ENCODE measurements at regions not wholly inside any gene's neighbourhood (a gene's known extent, or its start where the extent isn't known, plus 50 kb on each side); places are given as distances from the start of the nearest gene placed in this dataset.

GRCh38 chr2:12831016-12831415 lies 114.3 kb downstream of the TRIB2 start:
- DNase-seq, result no peak

DNA sequence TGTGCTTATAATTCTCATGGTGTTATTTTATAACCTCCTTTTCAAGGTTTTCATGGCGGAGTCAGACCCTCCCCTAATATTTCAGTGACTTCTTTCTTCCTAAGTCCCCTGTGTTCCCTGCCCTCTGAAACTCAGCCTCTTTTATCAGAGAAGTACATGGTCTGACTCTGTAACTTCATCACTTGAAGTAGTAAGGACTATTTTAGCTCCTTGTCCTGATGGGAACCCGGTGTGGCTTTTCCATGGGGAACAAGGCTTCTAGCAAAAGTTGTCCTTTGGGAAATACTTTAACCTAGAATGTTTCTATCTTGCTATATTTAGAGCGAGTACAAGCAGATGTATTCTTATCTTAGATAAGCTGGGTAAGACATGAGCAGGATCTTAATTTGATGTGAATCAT lies 117.5 kb downstream of the TRIB2 start:
- no peak for DNase-seq

DNA sequence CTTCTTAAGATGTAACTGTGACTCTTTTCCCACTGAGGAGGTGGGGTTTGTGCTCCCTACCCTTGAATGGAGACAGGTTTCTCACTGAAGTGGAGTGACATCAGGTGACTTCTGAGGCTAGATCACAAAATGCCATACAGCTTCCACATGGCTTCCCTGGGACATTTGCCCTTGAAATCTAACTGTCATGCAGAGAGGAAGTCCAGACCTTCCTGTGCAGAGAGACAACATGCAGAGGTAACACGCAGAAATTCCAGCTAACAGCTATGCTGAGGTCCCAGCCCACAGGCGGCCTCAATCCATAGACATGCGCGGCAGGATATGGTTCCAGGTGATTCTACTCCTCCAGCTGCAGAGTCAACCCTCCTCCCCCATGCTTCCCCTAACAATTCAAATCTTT lies 119.0 kb downstream of the TRIB2 start:
- no peak for DNase-seq

DNA sequence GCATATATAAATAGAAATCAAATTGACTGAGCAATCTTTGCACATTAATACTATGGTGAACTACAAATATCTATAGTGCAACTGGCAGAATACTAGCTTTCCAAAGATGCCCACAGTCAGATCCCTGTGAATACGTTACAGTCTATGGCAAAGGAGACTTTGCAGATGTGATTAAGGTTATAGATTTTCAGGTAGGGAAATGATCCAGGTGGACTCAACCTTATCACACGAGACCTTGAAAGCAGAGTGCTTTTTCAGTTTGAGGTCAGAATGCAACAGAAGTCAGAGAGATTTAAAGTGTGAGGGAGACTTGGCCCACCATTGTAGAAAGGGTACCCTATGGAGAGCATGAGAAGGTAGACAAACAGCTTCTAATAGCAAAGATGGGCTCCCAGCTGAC lies 122.6 kb downstream of the TRIB2 start:
- DNase-seq, result no peak

GRCh38 chr2:12841021-12841420 lies 124.3 kb downstream of the TRIB2 start:
- no peak for DNase-seq

DNA sequence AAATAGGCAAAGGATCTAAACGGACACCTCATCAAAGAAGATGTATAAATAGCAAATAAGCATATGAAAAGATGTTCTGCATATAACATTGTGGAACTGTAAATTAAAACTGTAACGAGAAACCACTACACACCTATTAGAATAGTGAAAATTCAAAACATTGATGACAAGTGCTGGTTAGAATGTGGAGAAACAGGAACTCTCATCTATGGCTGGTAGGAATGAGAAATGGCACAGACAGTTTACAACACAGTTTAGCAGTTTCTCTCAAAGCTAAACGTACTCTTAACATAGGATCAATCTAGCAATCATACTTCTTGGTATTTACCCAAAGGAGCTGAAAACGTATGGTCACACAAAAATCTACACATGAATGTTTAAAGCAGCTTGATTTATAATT lies 126.2 kb downstream of the TRIB2 start:
- DNase-seq, result no peak

DNA sequence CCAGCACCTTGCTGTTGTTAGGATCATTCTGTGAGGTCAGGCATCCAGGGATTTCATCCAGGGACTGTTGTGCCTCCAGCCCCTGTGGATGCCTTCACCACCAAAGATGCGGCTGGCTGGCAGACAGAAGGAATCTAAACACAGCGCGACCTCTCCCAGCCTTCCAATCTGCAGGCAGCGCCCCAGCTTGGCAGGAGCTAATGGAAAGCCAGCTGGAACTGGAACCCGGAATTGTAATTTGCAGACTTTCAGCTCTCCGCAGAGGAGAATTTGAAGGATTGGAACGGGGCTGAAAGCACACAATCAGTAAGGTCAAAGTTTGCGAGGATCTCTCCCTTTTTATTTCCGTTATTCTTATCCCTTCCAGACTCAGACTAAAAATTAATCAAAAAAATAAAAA lies 127.8 kb downstream of the TRIB2 start:
- DNase-seq, result no peak

DNA sequence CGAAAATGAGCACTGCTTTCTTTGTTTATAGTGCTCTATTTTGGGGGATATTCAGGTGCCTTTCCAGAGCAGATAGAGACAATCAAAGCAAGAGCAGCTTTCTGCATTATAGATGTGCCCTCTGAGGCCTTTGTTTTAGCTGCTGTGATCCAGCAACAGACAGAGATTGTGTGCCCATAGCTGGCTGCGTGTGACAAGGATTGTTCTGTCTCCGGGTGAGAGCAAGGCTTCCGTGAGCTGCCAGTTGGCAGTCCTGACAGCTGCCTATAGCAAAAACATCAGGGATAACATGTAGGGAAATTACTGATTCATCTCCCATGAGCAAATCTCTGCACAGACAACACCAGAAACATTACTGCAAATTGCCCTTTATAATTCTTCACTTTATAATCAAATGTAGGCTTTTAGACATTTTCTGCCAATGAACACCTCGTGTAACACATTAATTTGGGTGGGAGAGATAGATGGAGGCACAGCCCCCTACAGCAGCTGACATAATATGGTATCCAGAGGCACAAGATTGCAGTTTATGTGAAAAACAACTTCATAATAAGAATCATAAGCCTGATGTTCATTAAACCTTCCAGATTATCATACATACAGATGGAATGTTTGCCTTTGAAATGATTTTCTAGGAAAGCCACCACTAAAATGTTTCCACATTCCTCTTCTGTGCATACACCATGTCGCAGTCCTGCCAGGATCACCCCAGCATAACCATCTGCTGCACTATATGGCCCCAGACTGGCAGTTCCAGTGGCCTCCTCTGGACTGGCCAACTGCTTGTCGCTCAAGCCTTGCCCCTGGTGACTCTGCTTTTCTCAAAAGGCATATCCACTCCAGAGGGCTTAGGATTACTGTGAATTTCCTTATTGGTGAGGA lies 131.2 kb downstream of the TRIB2 start:
- no peak for DNase-seq

DNA sequence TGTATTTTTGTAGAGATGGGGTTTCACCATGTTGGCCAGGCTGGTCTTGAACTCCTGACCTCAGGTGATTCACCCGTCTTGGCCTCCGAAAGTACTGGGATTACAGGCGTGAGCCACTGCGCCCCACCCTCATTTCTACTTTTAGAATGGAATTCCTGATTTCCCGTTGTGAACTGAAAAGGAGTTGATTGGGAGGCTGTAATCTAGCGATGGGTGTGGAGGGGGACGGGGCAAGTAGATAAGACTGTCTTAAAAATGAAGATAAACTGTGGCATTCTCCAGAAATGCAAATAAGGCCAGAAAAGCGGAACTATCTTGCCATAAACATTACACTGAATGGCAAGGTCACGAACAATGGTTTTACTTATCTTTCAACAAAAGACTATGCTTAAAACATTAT lies 135.4 kb downstream of the TRIB2 start:
- no peak for DNase-seq

DNA sequence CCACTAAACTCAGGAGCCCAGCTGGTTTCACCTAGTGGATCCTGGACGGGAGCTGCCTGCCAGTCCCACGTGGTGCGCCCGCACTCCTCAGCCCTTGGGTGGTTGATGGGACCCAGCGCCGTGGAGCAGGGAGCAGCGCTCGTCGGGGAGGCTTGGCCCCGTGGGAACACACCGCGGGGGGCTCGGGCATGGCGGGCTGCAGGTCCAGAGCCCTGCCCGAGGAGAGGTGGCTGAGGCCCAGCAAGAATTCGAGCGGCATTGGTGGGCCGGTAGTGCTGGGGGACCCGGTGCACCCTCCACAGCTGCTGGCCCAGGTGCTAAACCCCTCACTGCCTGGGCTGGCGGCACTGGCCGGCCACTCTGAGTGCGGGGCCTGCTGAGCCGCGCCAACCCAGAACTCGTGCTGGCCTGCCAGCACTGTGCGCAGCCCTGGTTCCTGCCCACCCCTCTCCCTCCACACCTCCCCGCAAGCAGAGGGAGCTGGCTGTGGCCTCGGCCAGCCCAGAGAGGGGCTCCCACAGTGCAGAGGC lies 137.3 kb downstream of the TRIB2 start:
- DNase-seq, result no peak

- no peak for DNase-seq
Measured at GRCh38 chr2:12855508-12855907, 138.8 kb downstream of the TRIB2 start.

DNA sequence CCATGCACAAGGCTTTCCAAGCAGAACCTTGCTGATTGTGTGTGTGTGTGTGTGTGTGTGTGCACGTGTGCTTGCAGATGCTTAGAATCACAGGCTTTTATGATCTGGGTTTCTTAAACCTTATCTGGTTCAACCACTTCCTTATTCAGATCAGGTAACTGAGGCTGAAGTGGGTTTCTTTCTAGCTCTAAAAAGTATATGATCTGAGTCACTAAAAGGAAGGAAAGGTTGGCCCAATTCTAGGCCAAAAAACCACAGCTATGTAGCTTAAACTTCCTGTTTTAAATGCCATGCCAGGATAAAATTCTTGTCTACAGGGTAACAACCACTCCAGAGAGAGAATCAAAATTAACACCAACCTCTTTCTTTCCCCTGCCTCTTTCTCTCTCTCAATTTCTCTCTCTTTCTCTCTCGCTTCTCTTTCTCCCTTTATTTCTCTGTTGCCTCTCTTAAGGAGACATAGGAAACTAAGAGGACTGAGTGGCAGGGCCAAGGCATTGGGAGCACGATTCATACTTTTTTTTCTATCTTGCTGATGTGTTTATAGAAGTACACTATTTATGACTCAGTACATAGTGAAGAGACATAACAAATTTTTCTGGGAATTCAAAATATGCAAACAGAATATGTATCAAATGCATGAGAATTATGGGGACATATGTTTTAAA lies 140.3 kb downstream of the TRIB2 start:
- no peak for DNase-seq

GRCh38 chr2:12857891-12858290 lies 141.2 kb downstream of the TRIB2 start:
- no peak for DNase-seq

- DNase-seq, result no peak
Measured at GRCh38 chr2:12858786-12859185, 142.1 kb downstream of the TRIB2 start.

GRCh38 chr2:12861344-12861930 lies 144.7 kb downstream of the TRIB2 start:
- DNase-seq, result no peak

- DNase-seq, result no peak
Measured at GRCh38 chr2:12862541-12862940, 145.8 kb downstream of the TRIB2 start.

DNA sequence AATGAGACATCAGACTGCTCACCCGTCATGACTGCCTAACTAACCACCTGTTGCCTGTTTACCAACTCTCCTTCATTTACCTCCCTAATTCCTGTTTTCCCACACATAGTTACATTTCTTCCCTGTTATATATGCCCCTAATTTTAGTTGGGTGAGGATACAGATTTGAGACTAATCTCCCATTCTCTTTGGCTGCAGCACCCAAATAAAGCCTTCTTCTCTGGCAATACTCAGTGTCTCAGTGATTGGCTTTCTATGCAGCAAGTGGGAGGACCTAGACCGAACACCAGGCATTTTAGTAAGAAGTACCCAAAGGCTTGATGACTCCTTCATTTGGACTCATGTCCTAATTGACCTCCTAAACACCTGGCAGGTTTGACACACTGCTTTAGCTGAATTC lies 147.2 kb downstream of the TRIB2 start:
- DNase-seq, result no peak

- no peak for DNase-seq
Measured at GRCh38 chr2:12867631-12868287, 151.0 kb downstream of the TRIB2 start.

DNA sequence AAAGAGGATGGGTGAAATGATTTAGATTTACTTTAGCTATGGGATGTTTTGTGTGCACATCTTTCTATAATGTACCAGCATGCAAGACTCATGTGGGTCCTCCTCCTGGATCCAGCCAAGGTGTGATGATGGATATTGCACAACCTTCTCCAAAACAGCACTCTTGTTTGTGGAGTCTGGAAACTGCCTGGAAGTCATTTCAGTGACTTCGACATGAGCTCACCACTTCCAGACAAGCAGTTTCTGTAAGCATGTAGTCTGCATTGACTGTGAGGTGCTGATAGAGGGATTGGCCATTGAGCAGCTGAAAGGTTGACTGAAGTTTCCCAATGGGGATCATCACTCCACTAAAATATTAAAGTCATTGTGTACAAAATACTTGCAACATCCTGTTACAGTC lies 154.0 kb downstream of the TRIB2 start:
- DNase-seq, result no peak

DNA sequence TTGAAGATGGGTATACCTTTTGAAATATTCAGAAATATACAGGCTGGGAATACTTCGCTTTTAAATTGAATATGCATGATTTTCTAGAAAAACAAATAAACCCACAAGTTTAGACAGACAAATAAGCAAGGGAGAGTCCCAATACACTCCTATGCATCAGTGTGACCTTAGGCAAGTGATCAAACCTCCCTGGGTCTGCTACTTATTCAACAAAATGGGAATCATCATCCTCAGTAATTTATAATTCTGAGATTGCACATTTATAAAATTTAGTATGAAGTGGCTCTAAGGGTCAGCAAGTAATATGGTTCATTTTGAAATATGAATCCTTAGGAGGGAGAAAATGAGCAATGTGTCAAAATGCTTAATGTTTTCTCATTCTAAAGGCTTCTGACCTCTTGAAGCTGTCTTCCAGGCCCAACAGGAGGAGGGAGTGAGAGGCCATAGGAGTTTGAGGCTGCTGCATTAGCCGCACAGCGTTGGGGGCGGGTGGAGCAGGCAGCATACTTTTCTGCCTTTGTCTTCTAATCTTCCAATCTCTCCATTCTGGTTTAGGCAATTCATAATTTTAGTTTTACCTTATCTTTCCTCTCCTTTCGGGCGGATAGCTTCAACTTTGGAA lies 155.1 kb downstream of the TRIB2 start:
- no peak for DNase-seq

DNA sequence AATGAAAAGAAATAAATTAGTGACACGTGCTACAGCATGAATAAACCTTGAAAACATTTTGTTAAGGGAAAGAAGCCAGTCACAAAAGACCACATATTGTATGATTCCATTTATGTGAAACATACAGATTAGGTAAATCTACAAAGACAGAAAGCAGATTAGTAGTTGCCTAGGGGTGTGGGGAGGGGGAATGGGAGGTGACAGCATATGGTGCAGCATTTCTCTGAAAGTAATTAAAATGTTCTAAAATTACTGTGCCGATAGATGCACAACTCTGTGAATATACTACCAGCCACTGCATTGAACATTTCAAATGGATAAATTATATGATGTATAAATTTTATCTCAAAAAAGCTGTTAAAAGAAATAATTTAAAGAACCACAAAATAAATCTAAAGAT lies 161.0 kb downstream of the TRIB2 start:
- no peak for DNase-seq

GRCh38 chr2:12879649-12880048 lies 162.9 kb downstream of the TRIB2 start:
- DNase-seq, result no peak

- no peak for DNase-seq
Measured at GRCh38 chr2:12881952-12882351, 165.2 kb downstream of the TRIB2 start.
